HG03095 (cell line): ENCODE measurements at regions not wholly inside any gene's neighbourhood (a gene's known extent, or its start where the extent isn't known, plus 50 kb on each side); places are given as distances from the start of the nearest gene placed in this dataset.

Experiments
- ATAC-seq: cut with Tn5 transposase; IDR thresholded peaks from one replicate; pipeline ENCODE4 v1.9.1; 2021; ENCODE audit warnings: moderate library complexity; ENCODE audit not compliant: unreplicated experiment

- ATAC-seq, result no peak
These were observed 545.2 kb downstream of the MRPL39 start for GRCh38 chr21:25062061-25062460.

GRCh38 chr21:25054689-25055088 is 552.6 kb downstream of the MRPL39 start:
- ATAC-seq, result no peak

GRCh38 chr21:25039461-25040380 is 567.6 kb downstream of the MRPL39 start:
- peak; percentile 84 for ATAC-seq

GRCh38 chr21:25036775-25037174 is 570.5 kb downstream of the MRPL39 start:
- ATAC-seq, result no peak

- ATAC-seq, result no peak
These were observed 575.5 kb downstream of the MRPL39 start for GRCh38 chr21:25031750-25032149.

GRCh38 chr21:25029580-25029979 is 577.7 kb downstream of the MRPL39 start:
- no peak for ATAC-seq

- ATAC-seq, result no peak
These were observed 581.7 kb downstream of the MRPL39 start for GRCh38 chr21:25025596-25025995.

- no peak for ATAC-seq
These were observed 582.6 kb downstream of the MRPL39 start for GRCh38 chr21:25024639-25025038.

GRCh38 chr21:25005388-25005787 is 601.9 kb downstream of the MRPL39 start:
- no peak for ATAC-seq

- ATAC-seq, result no peak
These were observed 604.6 kb downstream of the MRPL39 start for GRCh38 chr21:25002676-25003075.

- ATAC-seq, result no peak
These were observed 612.1 kb downstream of the MRPL39 start for GRCh38 chr21:24995216-24995615.

- ATAC-seq, result no peak
These were observed 612.6 kb downstream of the MRPL39 start for GRCh38 chr21:24994717-24995116.

GRCh38 chr21:24989516-24989915 is 617.8 kb downstream of the MRPL39 start:
- ATAC-seq, result no peak

- no peak for ATAC-seq
These were observed 618.3 kb downstream of the MRPL39 start for GRCh38 chr21:24988941-24989340.

- no peak for ATAC-seq
These were observed 631.0 kb downstream of the MRPL39 start for GRCh38 chr21:24976238-24976637.

GRCh38 chr21:24969068-24969467 is 638.2 kb downstream of the MRPL39 start:
- no peak for ATAC-seq

GRCh38 chr21:24955275-24955961 is 651.9 kb downstream of the MRPL39 start:
- ATAC-seq, result peak; percentile 96

- no peak for ATAC-seq
These were observed 659.1 kb downstream of the MRPL39 start for GRCh38 chr21:24948186-24948585.

GRCh38 chr21:24945910-24946309 is 661.4 kb downstream of the MRPL39 start:
- ATAC-seq, result no peak

GRCh38 chr21:24941316-24942185 is 665.7 kb downstream of the MRPL39 start:
- no peak for ATAC-seq

- ATAC-seq, result no peak
These were observed 668.0 kb downstream of the MRPL39 start for GRCh38 chr21:24939291-24939690.
